ENCODE measurements at regions not wholly inside any gene's neighbourhood (a gene's known extent, or its start where the extent isn't known, plus 50 kb on each side); places are given as distances from the start of the nearest gene placed in this dataset.

- DNase-seq (ENCODE audit: low read depth in 1 of 2, low spot score in 1 of 2) = no peak
- Histone ChIP-seq H3K36me3 (no peaks in the 10 kb centered on the region), H3K4me3 (no peak overlapping the region), H3K27me3 (no peaks in the 10 kb centered on the region), H3K27ac (no peak overlapping the region), H3K4me1 (ENCODE audit: low read depth) (no peaks in the 10 kb centered on the region), H3K9me3 (ENCODE audit: low read depth) (no peaks in the 10 kb centered on the region)
- TF ChIP-seq CTCF (IDR thresholded peaks at IDR 0.05; ENCODE audit: low read depth, low read length) = no peak
Measured at GRCh38 chr15:46061002-46061401, 426.2 kb downstream of the SQOR start.

GRCh38 chr15:46077220-46077619 lies 442.4 kb downstream of the SQOR start:
- Histone ChIP-seq H3K9me3 (ENCODE audit: low read depth) (no peaks in the 10 kb centered on the region), H3K27me3 (no peaks in the 10 kb centered on the region), H3K36me3 (no peaks in the 10 kb centered on the region), H3K4me1 (ENCODE audit: low read depth) (no peaks in the 10 kb centered on the region), H3K27ac (no peak overlapping the region), H3K4me3 (no peak overlapping the region)
- no peak for DNase-seq (ENCODE audit: low read depth in 1 of 2, low spot score in 1 of 2)
- TF ChIP-seq CTCF (IDR thresholded peaks at IDR 0.05; ENCODE audit: low read depth, low read length) = no peak

- Histone ChIP-seq H3K27me3 (no peaks in the 10 kb centered on the region), H3K36me3 (no peaks in the 10 kb centered on the region), H3K4me3 (no peak overlapping the region), H3K9me3 (ENCODE audit: low read depth) (no peaks in the 10 kb centered on the region), H3K27ac (no peak overlapping the region), H3K4me1 (ENCODE audit: low read depth) (no peaks in the 10 kb centered on the region)
- DNase-seq (ENCODE audit: low read depth in 1 of 2, low spot score in 1 of 2) = no peak
- TF ChIP-seq CTCF (IDR thresholded peaks at IDR 0.05; ENCODE audit: low read depth, low read length) = no peak
Measured at GRCh38 chr15:46079046-46079445, 444.2 kb downstream of the SQOR start.

- H3K9me3 ChIP-seq (ENCODE audit: low read depth) = no peaks in the 10 kb centered on the region
- no peak overlapping the region for H3K27ac ChIP-seq
Measured at GRCh38 chr15:46080016-46080415, 445.2 kb downstream of the SQOR start.

GRCh38 chr15:46088486-46089445 lies 453.9 kb downstream of the SQOR start:
- peak in 1 of 2 donors; percentile 52 for DNase-seq (ENCODE audit: low read depth in 1 of 2, low spot score in 1 of 2)
- Histone ChIP-seq H3K27ac (no peak overlapping the region), H3K27me3 (no peaks in the 10 kb centered on the region), H3K9me3 (ENCODE audit: low read depth) (no peaks in the 10 kb centered on the region), H3K4me1 (ENCODE audit: low read depth) (no peaks in the 10 kb centered on the region), H3K36me3 (no peaks in the 10 kb centered on the region), H3K4me3 (no peak overlapping the region)
- TF ChIP-seq CTCF (IDR thresholded peaks at IDR 0.05; ENCODE audit: low read depth, low read length) = no peak

More at GRCh38 chr15:46080016-46080415, 445.2 kb downstream of the SQOR start:
- Histone ChIP-seq H3K27me3 (no peaks in the 10 kb centered on the region), H3K36me3 (no peaks in the 10 kb centered on the region), H3K4me1 (ENCODE audit: low read depth) (no peaks in the 10 kb centered on the region), H3K4me3 (no peak overlapping the region)
- TF ChIP-seq CTCF (IDR thresholded peaks at IDR 0.05; ENCODE audit: low read depth, low read length) = no peak
- DNase-seq (ENCODE audit: low read depth in 1 of 2, low spot score in 1 of 2) = no peak
